Left cardiac atrium (tissue), 4 donors: ENCODE measurements at regions not wholly inside any gene's neighbourhood (a gene's known extent, or its start where the extent isn't known, plus 50 kb on each side); places are given as distances from the start of the nearest gene placed in this dataset.
"Not testable (repeated sequence)": the region's sequence is repeated elsewhere in the genome, so short reads cannot be mapped to it uniquely, and the experiment has no call there.

Experiments used
- ATAC-seq, 2 donors: fragments of 200-7000 bp; cut with Tn5 transposase; one replicate each; pipeline ENCODE4 v1.9.1; 2020; ENCODE audit warnings: mild to moderate bottlenecking in 2 of 2, moderate library complexity in 2 of 2
- DNase-seq: peaks from one replicate; pipeline ENCODE4 v3.0.0-alpha.2; 2020
- intact Hi-C, 2 donors: fragments of 100-400 bp; cut with DNase I; formaldehyde crosslinking; loops; one replicate each; pipeline versions ENCODE4 v1.14.1 to v1.15.1; 2022 to 2023
- donor health status: DM: no; HTN: yes; CAD: no.
- donor health status: DM: no; HTN: yes; CAD: no; lungs with severe emphysema.
- donor health status: DM: yes; HTN: yes; CAD: no.
- donor health status: Dilated cardiomyopathy.

DNA sequence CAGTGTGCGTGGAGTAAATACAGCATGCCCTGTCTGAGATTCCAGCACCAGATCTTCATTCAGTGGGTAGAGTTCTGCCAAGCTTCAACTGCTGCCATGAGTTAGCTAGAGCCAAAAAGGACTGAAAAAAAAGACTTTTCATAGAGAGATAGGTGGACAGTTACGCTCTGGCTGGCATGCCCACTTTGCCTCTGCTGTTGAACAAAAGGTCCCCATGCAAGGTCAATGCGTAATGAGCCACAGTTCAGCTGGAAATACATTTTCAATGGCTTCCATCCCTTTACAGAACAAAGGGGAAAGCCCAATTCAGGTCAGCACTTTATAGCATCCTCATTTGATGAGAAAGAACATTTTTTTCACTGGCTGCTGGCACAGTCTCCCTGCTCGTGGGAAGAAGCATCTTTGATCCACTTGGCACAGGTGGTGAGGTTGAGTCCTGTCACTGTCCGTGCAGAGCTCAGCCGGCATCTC is 86.9 kb upstream of the ERCC6L2 start:
- DNase-seq (no peak), ATAC-seq (no peak)
- intact Hi-C loops: no loop called here

GRCh38 chr9:95788021-95788420 is 87.5 kb upstream of the ERCC6L2 start:
- no peak for DNase-seq
- ATAC-seq: no peak
- intact Hi-C loops: no loop called here

GRCh38 chr9:95785209-95785608 is 90.3 kb upstream of the ERCC6L2 start:
- DNase-seq (no peak), ATAC-seq (no peak)
- intact Hi-C loops: no loop called here

DNA sequence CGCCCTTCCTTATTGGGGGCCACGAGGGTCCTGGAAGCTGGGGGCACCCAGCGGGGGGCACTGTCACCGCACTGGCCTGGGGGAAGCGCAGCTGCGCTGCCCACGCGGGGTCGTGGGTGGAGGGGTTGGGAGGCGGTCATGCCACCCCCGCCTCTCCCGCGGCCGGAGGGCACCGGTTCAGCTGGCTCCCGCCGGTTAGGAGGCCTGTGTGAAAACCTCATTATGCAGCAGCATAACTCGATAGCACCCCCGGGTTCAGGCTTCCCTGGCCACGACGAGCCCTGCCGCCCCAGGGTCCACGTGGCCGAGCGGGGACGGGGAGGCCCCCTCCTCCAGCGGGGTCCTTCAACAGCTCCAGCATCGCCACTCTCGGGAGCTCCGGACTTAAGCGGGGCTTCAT is 91.2 kb upstream of the ERCC6L2 start:
- ATAC-seq (no peak), DNase-seq (no peak)
- intact Hi-C loops: no loop called here

- DNase-seq (no peak), ATAC-seq (no peak)
- intact Hi-C loops: no loop called here
Observed at GRCh38 chr9:95783426-95783975, 92.0 kb upstream of the ERCC6L2 start.

GRCh38 chr9:95780751-95781150 is 94.7 kb upstream of the ERCC6L2 start:
- intact Hi-C loops: no loop called here
- no peak for DNase-seq
- no peak for ATAC-seq

DNA sequence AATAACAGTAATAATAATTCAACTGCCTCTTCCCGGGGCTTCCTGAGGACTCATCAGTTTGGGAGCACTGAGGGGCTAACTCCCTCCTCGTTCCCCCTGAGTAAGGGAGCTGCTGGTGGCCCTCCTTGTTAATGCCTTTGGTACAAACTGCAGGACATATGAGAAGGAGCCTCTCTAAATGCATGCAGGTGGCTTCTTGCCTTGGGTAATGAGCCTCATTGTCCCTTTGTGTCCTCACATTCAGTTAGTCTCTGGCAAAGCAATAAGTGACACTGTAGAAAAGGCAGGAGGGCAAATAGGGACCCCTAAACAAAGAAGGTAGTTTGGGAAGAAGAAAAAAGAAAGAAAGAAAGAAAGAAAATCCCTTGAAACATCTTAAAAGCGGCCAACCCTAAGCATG is 95.4 kb upstream of the ERCC6L2 start:
- DNase-seq: no peak
- intact Hi-C loops: no loop called here
- ATAC-seq: no peak

DNA sequence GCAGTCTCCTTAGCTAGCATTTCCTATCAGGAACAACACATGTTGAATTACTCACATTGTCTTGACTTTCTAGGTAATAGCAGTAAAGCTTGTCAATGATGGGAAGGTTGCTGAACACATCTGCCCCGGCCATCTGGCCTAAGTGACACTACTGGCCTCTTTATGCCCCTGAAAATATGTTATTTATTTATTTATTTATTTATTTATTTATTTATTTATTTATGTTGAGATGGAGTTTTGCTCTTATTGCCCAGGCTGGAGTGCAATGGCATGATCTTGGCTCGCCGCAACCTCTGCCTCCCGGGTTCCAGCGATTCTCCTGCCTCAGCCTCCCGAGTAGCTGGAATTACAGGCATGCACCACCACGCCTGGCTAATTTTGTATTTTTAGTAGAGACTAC is 95.9 kb upstream of the ERCC6L2 start:
- DNase-seq, intact Hi-C loops, ATAC-seq: not testable (repeated sequence)

- intact Hi-C loops: no loop called here
- ATAC-seq (peak; percentile 55 to 83), DNase-seq (peak; percentile 65)
Observed at GRCh38 chr9:95778957-95779356, 96.5 kb upstream of the ERCC6L2 start.

DNA sequence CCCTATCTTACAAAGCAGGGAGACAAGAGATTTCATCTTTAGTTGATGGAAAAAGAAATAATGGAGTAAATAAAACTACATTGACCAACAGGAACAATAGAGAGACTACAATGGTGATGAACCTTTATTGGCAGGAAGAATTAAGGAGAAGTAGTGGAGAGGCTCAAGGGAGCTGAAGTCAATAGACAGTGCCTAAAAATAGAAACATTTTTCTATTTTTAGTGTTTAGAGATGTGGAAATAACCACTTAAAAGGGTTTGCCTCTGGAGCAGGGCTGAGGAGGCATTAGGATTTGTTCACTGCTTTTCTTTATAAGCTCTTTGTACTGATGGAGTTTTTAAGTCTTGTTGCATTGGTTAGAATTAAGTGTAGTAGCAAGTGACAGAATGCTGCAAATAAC is 98.4 kb upstream of the ERCC6L2 start:
- intact Hi-C loops: no loop called here
- no peak for DNase-seq
- ATAC-seq: no peak

GRCh38 chr9:95776176-95776575 is 99.3 kb upstream of the ERCC6L2 start:
- intact Hi-C loops: no loop called here
- no peak for ATAC-seq
- no peak for DNase-seq

GRCh38 chr9:95775191-95775590 is 100.3 kb upstream of the ERCC6L2 start:
- ATAC-seq: no peak
- intact Hi-C loops: no loop called here

DNA sequence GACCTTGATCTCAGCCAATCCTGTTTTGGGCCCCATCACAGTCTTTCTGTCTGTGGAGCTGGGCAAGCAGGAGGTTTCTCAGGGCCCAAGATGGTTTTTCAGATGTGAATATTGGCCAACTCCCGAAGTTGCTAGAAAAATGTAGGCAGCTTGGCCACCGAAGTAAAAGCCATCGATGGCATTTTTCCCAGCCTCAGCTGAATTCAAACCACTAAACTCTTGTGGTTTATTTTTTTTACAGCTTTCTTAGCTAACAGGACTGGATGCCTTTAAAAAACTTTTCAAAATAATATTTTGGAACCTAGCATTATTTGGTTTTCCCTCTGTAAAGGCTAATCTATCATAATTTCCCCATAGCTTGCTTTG is 102.5 kb upstream of the ERCC6L2 start:
- intact Hi-C loops: no loop called here

More at GRCh38 chr9:95775191-95775590, 100.3 kb upstream of the ERCC6L2 start:
- no peak for DNase-seq

GRCh38 chr9:95772320-95773052 is 103.0 kb upstream of the ERCC6L2 start:
- DNase-seq (peak; percentile 45), ATAC-seq (peak; percentile 90 to 91)
- intact Hi-C loops: no loop called here

More for the DNA sequence above, 102.5 kb upstream of the ERCC6L2 start:
- ATAC-seq: no peak
- DNase-seq: no peak

DNA sequence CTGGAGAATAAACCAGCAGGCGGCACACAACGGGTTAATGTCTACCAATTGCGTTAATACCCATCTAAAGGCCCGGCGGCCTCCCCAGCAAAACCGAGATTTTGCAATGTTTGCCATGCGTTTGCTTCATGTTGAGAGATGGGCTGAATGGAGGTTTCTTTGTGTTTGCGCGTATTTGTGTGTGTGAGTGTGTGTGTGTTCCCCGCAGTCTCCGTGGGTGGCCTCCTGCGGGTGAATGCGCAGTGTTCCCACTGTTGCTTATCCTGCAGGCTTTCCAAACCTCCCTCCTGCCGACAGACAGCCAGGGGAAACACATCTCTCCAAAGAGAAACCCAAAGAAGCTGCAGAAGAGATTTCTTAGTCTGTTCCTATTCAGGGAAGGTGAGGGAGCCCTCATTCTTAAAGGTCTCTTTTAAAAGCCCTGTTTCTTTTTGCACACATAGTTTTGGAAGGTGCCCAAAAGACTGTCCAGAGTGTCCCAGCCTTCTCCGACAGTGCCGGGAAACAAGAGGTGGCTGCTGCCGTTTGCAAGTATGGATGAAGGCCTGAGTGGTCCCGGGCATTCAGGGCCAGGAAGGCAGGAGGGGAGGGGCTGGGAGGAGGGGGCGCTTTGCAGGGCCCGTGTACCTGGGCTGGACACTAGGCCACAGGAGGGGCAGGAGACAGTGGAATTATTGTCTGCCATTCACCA is 103.8 kb upstream of the ERCC6L2 start:
- ATAC-seq (peak; percentile 31 to 59), DNase-seq (no peak)
- intact Hi-C loops: no loop called here

- intact Hi-C loops: no loop called here
- ATAC-seq (no peak), DNase-seq (no peak)
Observed at GRCh38 chr9:95770653-95771131, 104.8 kb upstream of the ERCC6L2 start.

GRCh38 chr9:95769909-95770433 is 105.5 kb upstream of the ERCC6L2 start:
- no peak for DNase-seq
- intact Hi-C loops: no loop called here
- ATAC-seq: no peak

GRCh38 chr9:95769473-95769872 is 106.0 kb upstream of the ERCC6L2 start:
- intact Hi-C loops: no loop called here
- no peak for ATAC-seq
- no peak for DNase-seq

DNA sequence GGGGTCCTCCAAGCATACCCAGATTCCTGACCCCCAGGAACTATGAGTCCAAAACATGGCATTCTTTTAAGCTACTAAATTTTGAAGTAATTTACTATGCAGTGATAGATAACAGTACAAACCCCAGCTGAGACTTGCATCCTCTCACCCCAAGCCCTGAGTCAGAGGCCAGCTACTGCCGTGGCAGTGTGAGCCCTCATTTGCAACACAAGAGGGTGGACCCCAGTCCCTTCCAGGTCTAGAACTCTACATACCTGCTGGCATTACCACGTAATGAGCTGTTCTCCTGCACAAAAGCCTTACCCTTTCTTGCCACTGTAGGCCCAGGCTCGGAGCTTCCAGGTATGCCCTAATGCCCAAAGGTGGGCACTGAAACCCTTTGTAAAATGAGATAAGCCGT is 108.6 kb upstream of the ERCC6L2 start:
- no peak for DNase-seq
- intact Hi-C loops: no loop called here

More for the DNA sequence above, 108.6 kb upstream of the ERCC6L2 start:
- no peak for ATAC-seq
